ENCODE measurements at regions not wholly inside any gene's neighbourhood (a gene's known extent, or its start where the extent isn't known, plus 50 kb on each side); places are given as distances from the start of the nearest gene placed in this dataset.
"Not testable (repeated sequence)": the region's sequence is repeated elsewhere in the genome, so short reads cannot be mapped to it uniquely, and the experiment has no call there.

DNA sequence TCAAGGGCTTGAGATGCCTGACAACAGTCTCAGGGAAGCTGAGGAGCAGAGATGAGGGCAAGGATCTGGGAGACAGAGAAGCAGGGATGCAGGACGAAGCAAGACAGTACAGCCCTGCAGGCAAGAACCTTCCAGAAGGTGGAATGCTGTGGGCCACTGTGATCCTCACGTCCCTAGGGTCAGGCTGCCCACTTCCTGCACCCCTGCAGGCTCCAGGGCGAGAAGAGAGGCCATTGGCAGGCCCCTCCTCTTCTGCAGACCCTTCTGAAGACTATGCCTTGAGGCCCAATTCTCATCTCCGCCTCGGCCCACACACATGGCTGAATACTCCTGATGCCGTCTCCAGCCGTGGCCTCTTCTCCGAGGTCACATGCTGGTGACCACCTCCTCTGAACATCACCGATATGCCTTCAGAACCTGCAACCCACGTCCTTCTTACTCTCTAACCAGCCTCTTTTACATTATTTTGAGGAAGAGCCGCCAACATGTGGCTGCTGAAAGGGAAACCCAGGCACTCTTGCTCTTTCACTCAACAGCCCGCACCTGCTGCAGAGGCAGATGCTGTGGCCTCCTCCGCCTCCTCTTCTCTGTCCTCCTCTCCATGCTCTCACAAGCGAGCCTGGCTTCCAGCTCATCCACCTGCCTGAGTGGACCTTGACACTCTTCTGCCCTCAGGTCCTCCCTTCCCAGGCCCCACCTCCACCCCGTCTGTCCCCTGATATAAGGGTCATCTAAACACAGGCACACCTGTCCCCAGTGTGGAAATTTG, 181.5 kb downstream of the IRX2 start:
- DNase-seq, result no peak

DNA sequence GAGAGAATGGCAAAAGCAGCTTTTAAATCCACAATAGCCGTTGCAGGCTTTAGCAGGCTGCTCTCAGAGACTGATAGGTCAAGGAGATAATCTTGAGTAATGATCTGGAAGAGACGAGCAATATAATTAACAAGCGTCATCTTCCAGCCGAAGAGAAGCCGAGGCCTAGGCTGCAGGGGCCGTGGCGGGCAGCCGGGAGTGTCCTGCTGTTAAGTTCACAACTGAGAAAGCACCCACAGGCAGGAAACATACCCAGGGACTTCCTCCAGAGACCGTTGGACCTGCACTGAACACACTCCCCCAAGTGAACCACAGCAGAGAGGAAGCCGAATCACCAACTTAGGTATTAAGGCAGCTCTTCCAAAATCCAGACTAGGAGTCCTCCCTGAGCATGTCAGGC, 182.3 kb downstream of the IRX2 start:
- no peak for DNase-seq

DNA sequence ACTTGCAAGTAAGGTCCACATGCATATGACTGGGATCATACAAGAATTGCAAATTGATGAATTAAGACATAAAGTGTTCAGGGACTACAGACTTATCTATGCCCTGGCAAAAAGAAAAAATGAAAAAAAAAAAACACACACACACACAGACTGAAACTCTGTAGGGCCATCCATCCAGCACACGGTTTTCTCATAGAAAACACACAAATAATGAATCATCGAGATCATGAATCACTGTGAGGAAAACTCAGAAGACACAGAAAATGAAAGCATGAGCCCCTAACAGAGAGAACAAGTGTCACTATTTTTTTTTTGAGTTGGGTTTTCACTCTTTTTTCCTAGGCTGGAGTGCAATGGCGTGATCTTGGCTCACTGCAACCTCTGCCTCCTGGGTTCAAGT, 185.2 kb downstream of the IRX2 start:
- DNase-seq, result no peak

- no peak for DNase-seq
Measured at GRCh38 chr5:2565147-2565546, 186.3 kb downstream of the IRX2 start.

GRCh38 chr5:2563046-2563445, 188.4 kb downstream of the IRX2 start:
- no peak for DNase-seq

GRCh38 chr5:2562036-2562435, 189.4 kb downstream of the IRX2 start:
- DNase-seq, result no peak

GRCh38 chr5:2560435-2560834, 191.0 kb downstream of the IRX2 start:
- DNase-seq, result no peak

- DNase-seq, result no peak
Measured at GRCh38 chr5:2557435-2557834, 194.0 kb downstream of the IRX2 start.

DNA sequence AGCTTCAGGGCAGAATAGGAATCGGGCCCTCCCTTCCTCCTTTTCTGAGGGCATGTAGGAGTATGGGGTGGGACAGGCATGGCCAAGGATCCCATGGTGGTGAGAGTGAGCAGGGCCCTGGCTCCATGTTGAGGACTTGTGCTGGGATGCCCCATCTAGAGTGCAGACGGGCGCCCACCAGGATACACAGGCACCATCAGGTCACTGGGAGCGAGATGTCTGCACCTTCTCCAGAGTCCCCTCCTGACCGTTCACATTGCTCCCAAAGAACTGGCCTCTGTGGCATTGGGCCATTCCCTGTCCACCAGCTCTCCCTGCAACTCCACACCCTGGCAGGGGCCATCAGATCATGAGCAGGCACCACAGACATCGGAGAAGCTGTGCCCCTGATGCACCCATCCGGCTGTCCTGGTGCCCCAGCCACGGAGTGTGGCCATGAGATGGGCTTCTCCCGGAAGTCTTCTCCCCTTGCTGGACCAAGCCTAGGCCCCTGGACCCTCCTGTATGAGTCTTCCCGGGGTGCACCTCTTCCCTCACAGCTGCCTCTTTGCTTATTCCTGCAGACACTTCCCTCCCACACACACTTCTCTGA, 195.0 kb downstream of the IRX2 start:
- no peak for DNase-seq

DNA sequence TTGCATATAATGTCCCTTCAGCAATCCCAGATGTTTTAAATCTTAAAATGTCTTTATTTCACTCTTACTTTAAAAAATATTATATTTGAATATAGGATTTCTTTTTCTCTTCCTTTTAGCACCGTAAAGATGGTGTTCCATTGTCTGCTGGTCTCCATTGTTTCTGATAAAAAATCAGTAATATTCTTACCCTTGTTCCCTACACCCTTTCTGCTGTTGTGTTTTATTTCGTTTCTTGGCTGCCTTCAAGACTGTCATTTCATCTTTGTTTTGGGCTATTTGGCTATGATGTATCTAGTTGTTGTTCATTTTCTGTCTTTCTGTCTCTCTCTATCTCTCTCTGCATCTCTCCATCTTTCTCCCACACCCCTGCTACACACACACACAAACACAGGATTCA, 197.9 kb downstream of the IRX2 start:
- no peak for DNase-seq

DNA sequence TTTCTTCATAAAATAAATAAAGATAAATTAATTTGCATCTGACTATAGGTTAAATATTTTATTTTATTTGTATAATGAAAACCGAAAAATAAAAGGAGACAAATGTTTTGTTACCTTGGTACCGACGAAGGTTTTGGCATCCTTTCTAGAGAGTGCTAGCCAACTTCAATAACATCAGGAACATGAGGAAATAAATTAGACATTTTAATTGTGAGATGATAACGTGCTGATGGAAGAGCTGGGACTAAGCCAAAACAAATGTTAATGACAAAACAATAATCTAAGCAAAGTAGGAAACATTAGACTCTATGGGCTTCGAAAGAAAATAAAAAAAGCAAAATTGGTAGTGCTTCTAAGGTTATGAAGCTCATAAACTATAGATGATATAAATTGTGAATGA, 201.0 kb downstream of the IRX2 start:
- no peak for DNase-seq

DNA sequence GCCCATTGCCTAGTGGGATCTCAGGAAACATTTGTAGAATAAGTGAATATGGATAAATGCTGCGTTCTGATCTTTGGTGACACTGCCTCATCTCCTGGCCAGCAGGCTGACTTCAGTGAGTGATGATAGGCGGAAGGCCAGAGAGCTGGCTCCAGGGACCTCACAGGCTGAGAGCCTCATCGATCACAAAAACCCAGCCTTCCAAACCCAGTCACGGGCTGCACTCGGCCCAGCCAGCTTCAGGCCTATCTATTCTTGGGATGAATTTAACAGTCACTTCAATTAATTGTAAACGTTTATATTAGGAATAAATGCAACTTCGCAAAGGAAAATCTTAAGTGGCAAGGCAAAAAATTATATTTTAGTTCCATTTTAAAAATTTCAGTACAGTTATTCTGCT, 201.6 kb downstream of the IRX2 start:
- DNase-seq, result no peak

GRCh38 chr5:2549354-2549753, 202.1 kb downstream of the IRX2 start:
- DNase-seq, result no peak

DNA sequence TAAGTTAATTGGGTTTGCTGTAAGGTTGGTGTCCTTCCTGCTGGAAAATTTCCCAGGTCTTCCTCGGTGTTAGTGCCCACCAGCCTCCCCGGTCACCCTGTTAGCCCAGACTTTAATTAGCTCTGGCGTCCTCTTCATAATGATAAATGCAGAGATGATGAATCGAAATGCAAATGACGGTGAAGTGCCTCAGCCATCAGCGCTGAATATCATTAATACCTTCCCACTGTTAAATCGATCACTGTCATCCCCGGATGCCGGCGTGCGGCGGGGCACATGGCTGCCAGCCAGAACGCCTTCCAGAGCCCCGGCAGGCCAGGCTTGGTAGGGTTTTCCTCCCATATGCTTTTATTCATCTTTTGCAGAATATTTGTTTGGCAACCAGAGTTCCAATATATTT, 204.5 kb downstream of the IRX2 start:
- DNase-seq, result no peak

- no peak for DNase-seq
Measured at GRCh38 chr5:2544003-2544402, 207.5 kb downstream of the IRX2 start.

DNA sequence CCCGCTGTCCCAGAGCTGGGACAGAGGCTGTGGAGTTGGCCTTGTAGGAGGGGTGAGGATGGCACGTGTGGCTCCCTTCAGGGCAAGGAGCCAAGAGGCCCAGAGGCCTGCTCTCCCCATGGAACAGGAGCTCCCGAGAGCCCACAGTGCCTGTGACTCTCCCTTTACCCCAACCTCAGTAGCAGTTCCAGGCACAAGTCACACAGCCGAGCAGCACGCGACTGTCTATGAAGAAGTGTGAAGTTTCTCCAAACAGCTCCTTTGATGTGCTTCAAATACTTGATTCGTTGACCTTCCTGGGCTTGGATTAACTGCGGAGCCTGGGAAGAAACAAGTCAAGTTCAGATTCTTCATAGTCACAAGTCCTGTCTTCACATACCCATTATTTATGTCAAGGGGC, 208.7 kb downstream of the IRX2 start:
- no peak for DNase-seq

- no peak for DNase-seq
Measured at GRCh38 chr5:2542026-2542425, 209.5 kb downstream of the IRX2 start.

GRCh38 chr5:2538169-2538568, 213.3 kb downstream of the IRX2 start:
- DNase-seq, result no peak

DNA sequence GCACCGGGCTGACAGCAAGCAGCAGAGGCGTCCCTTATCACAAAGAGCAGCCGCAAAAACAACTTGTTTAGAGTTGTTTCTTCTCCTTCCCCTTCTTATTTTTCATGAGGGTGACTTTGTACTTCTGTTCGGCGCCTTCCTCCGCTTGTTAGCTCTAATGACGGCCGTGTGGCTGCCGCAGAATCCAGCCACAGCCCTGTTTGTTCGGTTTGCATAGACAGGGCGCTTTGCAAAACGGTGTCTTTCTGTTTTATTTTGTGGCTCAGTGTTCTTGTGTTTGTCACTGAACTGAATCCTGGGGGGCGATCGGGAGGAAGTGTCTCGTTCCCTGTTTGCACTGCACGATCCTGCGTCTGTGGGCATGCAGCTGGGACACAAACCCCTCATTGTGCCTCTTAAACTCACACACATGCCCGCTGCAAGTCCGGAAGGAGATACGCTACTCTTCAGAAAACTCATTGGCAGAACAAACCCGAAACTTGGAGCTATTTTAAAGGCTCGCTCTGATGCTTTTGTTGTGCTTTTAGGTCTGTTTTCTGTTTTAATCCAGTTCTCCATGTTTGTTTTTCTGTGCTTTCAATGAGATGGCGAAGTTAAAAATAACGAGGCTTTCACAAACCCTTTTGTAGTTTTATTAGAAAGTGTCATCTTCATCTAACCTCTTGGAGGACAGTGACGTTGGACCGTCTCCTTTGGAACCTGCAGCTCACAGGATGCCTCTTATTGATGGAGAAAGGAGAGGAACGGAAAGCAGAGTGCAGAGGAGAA, 213.9 kb downstream of the IRX2 start:
- DNase-seq, result no peak

DNA sequence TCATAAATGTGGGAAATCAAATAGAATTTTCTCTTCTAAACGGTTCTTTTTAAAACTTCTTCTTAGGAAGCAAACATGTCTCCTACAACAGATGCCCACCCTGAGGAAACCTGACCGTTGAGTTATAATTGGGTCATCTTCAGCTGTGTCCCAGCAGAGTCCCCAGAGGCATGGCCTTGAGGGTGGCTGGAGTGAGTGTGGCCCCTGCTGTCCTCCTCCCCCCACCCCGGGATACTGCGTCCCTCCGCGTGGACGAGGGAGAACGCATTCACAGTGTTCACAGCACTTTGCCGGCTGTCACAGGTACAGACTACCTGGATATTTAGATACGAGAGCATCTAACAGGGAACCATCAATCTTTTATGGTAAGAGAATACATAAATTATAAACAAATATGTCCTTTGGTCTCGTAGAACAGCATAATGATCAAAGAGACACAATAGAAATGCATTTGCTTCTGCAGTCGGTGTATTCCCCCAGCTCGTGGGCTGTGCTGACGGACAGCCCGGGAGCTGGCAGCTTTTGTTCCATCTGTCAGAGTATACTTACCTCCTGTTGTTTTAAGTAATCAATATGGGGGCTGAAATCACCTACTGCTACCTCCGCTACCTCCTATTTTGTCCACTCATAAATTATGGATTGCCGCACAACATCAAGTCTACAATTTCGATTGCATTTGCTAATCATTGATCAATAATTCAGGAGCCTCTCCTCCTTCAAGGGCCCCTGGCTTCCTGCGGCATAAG, 214.7 kb downstream of the IRX2 start:
- no peak for DNase-seq

DNA sequence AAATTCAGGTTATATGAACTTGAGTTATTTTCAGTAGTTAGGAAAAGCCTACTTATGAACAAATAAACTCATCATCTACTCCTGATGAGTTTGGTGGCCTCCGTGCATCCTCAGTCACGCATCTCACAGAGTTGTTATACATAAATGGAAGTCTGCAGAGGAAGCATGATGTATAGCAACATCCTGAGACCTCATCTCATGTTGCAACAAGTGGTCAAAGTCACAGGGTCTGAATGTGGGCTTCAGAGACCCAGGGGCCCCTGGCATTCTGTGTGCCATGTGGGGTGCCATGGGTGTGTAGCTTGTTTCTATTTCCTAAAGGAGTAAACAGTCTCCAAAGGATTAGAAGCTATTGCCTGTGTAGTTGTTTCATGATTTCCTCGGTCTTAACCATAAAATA, 216.5 kb downstream of the IRX2 start:
- DNase-seq, result no peak

- no peak for DNase-seq
Measured at GRCh38 chr5:2534251-2534650, 217.2 kb downstream of the IRX2 start.

GRCh38 chr5:2533848-2534247, 217.6 kb downstream of the IRX2 start:
- not testable (repeated sequence) for DNase-seq

Measured in left kidney (tissue), 1 donor.